ENCODE measurements at regions not wholly inside any gene's neighbourhood (a gene's known extent, or its start where the extent isn't known, plus 50 kb on each side); places are given as distances from the start of the nearest gene placed in this dataset.

- TF ChIP-seq POLR2AphosphoS5 (IDR thresholded peaks at IDR 0.05; ENCODE audit: borderline replicate concordance, low read depth, low read length) = no peak
- TF ChIP-seq EZH2 (IDR thresholded peaks at IDR 0.05) = no peak
Observed at GRCh38 chr13:83731113-83731512, 151.2 kb downstream of the SLITRK1 start.

All from SK-N-MC (cell line).